NB4 (cell line): ENCODE measurements at regions not wholly inside any gene's neighbourhood (a gene's known extent, or its start where the extent isn't known, plus 50 kb on each side); places are given as distances from the start of the nearest gene placed in this dataset.

ENCODE experiments used
- MAX ChIP-seq: IDR thresholded peaks from 2 replicates; pipeline ENCODE4 v1.6.1; 2011; ENCODE audit warnings: low read depth, low read length
- MYC ChIP-seq: IDR thresholded peaks from 2 replicates; pipeline ENCODE4 v1.6.1; 2011; ENCODE audit warnings: low read depth, low read length
- POLR2A ChIP-seq: IDR thresholded peaks from 2 replicates; pipeline ENCODE4 v1.6.1; 2011; ENCODE audit warnings: mild to moderate bottlenecking; ENCODE audit not compliant: insufficient read length; ENCODE audit errors: extremely low read depth
- TF ChIP-seq, protein P1 (sequence below): IDR thresholded peaks from one replicate; pipeline ENCODE4 v1.5.1; 2012; ENCODE audit warnings: low read depth, low read length

DNA sequence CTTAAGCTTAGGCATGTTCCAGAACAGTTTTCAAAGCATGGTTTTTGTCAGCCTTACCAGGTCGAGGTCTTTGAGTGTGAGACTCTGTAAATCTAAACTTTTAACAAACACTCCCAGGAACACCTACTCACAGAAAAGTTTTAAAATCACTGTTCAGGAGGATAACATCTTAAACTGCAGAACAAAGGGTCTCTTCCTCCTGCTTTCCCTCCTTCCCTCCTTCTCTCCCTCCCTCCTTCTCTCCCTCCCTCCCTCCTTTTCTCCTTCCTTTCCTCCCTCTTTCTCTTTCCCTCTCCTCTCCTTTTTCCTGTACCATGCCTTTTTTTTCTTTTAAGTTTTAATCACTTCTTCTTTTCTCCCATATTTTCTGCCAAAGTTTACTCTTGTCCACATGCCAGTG is 153.5 kb upstream of the MAF start:
- no peak for TF ChIP-seq POLR2A
- TF ChIP-seq, protein P1, sequence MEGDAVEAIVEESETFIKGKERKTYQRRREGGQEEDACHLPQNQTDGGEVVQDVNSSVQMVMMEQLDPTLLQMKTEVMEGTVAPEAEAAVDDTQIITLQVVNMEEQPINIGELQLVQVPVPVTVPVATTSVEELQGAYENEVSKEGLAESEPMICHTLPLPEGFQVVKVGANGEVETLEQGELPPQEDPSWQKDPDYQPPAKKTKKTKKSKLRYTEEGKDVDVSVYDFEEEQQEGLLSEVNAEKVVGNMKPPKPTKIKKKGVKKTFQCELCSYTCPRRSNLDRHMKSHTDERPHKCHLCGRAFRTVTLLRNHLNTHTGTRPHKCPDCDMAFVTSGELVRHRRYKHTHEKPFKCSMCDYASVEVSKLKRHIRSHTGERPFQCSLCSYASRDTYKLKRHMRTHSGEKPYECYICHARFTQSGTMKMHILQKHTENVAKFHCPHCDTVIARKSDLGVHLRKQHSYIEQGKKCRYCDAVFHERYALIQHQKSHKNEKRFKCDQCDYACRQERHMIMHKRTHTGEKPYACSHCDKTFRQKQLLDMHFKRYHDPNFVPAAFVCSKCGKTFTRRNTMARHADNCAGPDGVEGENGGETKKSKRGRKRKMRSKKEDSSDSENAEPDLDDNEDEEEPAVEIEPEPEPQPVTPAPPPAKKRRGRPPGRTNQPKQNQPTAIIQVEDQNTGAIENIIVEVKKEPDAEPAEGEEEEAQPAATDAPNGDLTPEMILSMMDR: no peak
- TF ChIP-seq MAX: no peak
- no peak for TF ChIP-seq MYC
